SW480 (cell line): ENCODE measurements at regions not wholly inside any gene's neighbourhood (a gene's known extent, or its start where the extent isn't known, plus 50 kb on each side); places are given as distances from the start of the nearest gene placed in this dataset.
A peak's percentile ranks its signal among the peaks of the same experiment; 100 is the strongest.

ENCODE experiments used
- DNase-seq: peaks from one replicate; pipeline ENCODE4 v3.0.0-alpha.2; 2016; ENCODE audit warnings: low spot score

- no peak for DNase-seq
Observed at GRCh38 chr3:111244760-111245159, 173.1 kb downstream of the NECTIN3 start.

- DNase-seq = no peak
Observed at GRCh38 chr3:111246967-111247760, 175.5 kb downstream of the NECTIN3 start.

- DNase-seq = no peak
Observed at GRCh38 chr3:111248406-111248805, 176.8 kb downstream of the NECTIN3 start.

GRCh38 chr3:111249421-111249820 lies 177.8 kb downstream of the NECTIN3 start:
- DNase-seq = no peak

- DNase-seq = peak; percentile 13
Observed at GRCh38 chr3:111252779-111253178, 181.2 kb downstream of the NECTIN3 start.

GRCh38 chr3:111253733-111254132 lies 182.1 kb downstream of the NECTIN3 start:
- no peak for DNase-seq

GRCh38 chr3:111260878-111261277 lies 189.3 kb downstream of the NECTIN3 start:
- no peak for DNase-seq

GRCh38 chr3:111269777-111270176 lies 198.2 kb downstream of the NECTIN3 start:
- DNase-seq = no peak

GRCh38 chr3:111277226-111277625 lies 205.6 kb downstream of the NECTIN3 start:
- no peak for DNase-seq

- no peak for DNase-seq
Observed at GRCh38 chr3:111278959-111279358, 207.3 kb downstream of the NECTIN3 start.

GRCh38 chr3:111282024-111282423 lies 210.4 kb downstream of the NECTIN3 start:
- no peak for DNase-seq

GRCh38 chr3:111283165-111283564 lies 211.5 kb downstream of the NECTIN3 start:
- no peak for DNase-seq

- no peak for DNase-seq
Observed at GRCh38 chr3:111284503-111285183, 213.0 kb downstream of the NECTIN3 start.

GRCh38 chr3:111285184-111285538 lies 213.5 kb downstream of the NECTIN3 start:
- DNase-seq = no peak

GRCh38 chr3:111285694-111286093 lies 214.1 kb downstream of the NECTIN3 start:
- no peak for DNase-seq

GRCh38 chr3:111286746-111287145 lies 215.1 kb downstream of the NECTIN3 start:
- DNase-seq = no peak

- no peak for DNase-seq
Observed at GRCh38 chr3:111292117-111292516, 220.5 kb downstream of the NECTIN3 start.

GRCh38 chr3:111299192-111299615 lies 227.6 kb downstream of the NECTIN3 start:
- no peak for DNase-seq

GRCh38 chr3:111301238-111301798 lies 229.7 kb downstream of the NECTIN3 start:
- DNase-seq = no peak

- no peak for DNase-seq
Observed at GRCh38 chr3:111302063-111302462, 230.4 kb downstream of the NECTIN3 start.

GRCh38 chr3:111303760-111304159 lies 232.1 kb downstream of the NECTIN3 start:
- DNase-seq = no peak

GRCh38 chr3:111307676-111308075 lies 234.3 kb upstream of the CD96 start:
- no peak for DNase-seq

GRCh38 chr3:111311126-111311525 lies 230.9 kb upstream of the CD96 start:
- DNase-seq = no peak
